IMR-90 (cell line): ENCODE measurements at regions not wholly inside any gene's neighbourhood (a gene's known extent, or its start where the extent isn't known, plus 50 kb on each side); places are given as distances from the start of the nearest gene placed in this dataset.

Experiments used
- ATAC-seq: fragments of 200-7000 bp; cut with Tn5 transposase; 2 replicates; pipeline ENCODE4 v1.9.1; 2020; ENCODE audit warnings: low read depth, mild to moderate bottlenecking, moderate library complexity
- BruUV-seq: library from RNA; stranded (reverse); fragments of 400-500 nt; replicated peaks from 2 replicates; lab custom pipeline; 2021; lab: Mats Ljungman, UMichigan
- CTCF ChIA-PET: fragments of 300-600 bp; formaldehyde crosslinking; extraction: SDS; loops from one replicate; lab custom pipeline; 2021; ENCODE audit warnings: antibody characterized with exemption; lab: Yijun Ruan, JAX
- POLR2A ChIA-PET: fragments of 300-600 bp; sonication (Branson Sonifier 250); formaldehyde crosslinking; loops from one replicate; lab custom pipeline; 2022; ENCODE audit warnings: antibody characterized with exemption; ENCODE audit not compliant: unreplicated experiment; lab: Charles Lee
- DNase-seq: peaks from one replicate; pipeline ENCODE4 v3.0.0; 2013
- H2AFZ ChIP-seq: replicated peaks from 2 replicates; pipeline ENCODE3; 2013; ENCODE audit warnings: low read length, mild to moderate bottlenecking; ENCODE audit not compliant: poor library complexity
- H2AK5ac ChIP-seq: 2 replicates; pipeline ENCODE4 v1.6.1; 2013; ENCODE audit warnings: low read depth, low read length, inconsistent platforms
- H2AK9ac ChIP-seq: replicated peaks from 2 replicates; pipeline ENCODE3; 2013; ENCODE audit warnings: mild to moderate bottlenecking, low read depth, low read length, moderate library complexity; ENCODE audit not compliant: poor library complexity
- H2BK120ac ChIP-seq: 2 replicates; pipeline ENCODE4 v1.6.1; 2013; ENCODE audit warnings: low read depth, low read length, inconsistent platforms
- H2BK15ac ChIP-seq: 3 replicates; pipeline ENCODE4 v1.6.1; 2013; ENCODE audit warnings: low read depth, low read length, inconsistent platforms
- H2BK20ac ChIP-seq: 2 replicates; pipeline ENCODE4 v1.6.1; 2013; ENCODE audit warnings: low read depth, mild to moderate bottlenecking, inconsistent platforms, low read length, moderate library complexity
- H2BK5ac ChIP-seq: 2 replicates; pipeline ENCODE4 v1.6.1; 2013; ENCODE audit warnings: mild to moderate bottlenecking, low read depth, low read length, inconsistent platforms; ENCODE audit not compliant: poor library complexity, severe bottlenecking
- H3K14ac ChIP-seq: replicated peaks from 2 replicates; pipeline ENCODE4 v1.6.1; 2013; ENCODE audit warnings: low read depth, low read length, inconsistent platforms
- H3K18ac ChIP-seq: 2 replicates; pipeline ENCODE4 v1.6.1; 2013; ENCODE audit warnings: low read depth, low read length, control low read depth
- H3K23ac ChIP-seq: 2 replicates; pipeline ENCODE4 v1.6.1; 2013; ENCODE audit warnings: low read depth, low read length, inconsistent platforms
- H3K27ac ChIP-seq: 2 replicates; pipeline ENCODE4 v1.5.1; 2013; ENCODE audit warnings: mild to moderate bottlenecking, control low read depth, low read length; ENCODE audit not compliant: insufficient read depth
- H3K27me3 ChIP-seq: 2 replicates; pipeline ENCODE4 v1.6.1; 2013; ENCODE audit warnings: low read length; ENCODE audit not compliant: control insufficient read depth, insufficient read depth
- H3K36me3 ChIP-seq: 2 replicates; pipeline ENCODE4 v1.6.1; 2013; ENCODE audit warnings: low read length, mixed read lengths; ENCODE audit not compliant: control insufficient read depth, insufficient read depth
- H3K4ac ChIP-seq: 2 replicates; pipeline ENCODE4 v1.6.1; 2013; ENCODE audit warnings: low read depth, low read length, inconsistent platforms
- H3K4me1 ChIP-seq: 2 replicates; pipeline ENCODE4 v1.6.1; 2013; ENCODE audit warnings: low read length, mixed read lengths; ENCODE audit not compliant: control insufficient read depth, insufficient read depth
- H3K4me2 ChIP-seq: 2 replicates; pipeline ENCODE4 v1.6.1; 2013; ENCODE audit warnings: low read depth, mild to moderate bottlenecking, control low read depth, low read length, moderate library complexity
- H3K4me3 ChIP-seq: 2 replicates; pipeline ENCODE4 v1.5.1; 2013; ENCODE audit warnings: low read depth, mild to moderate bottlenecking, control low read depth, low read length, moderate library complexity; ENCODE audit not compliant: insufficient read depth
- H3K56ac ChIP-seq: 2 replicates; pipeline ENCODE4 v1.6.1; 2013; ENCODE audit warnings: low read length, inconsistent platforms; ENCODE audit not compliant: insufficient read depth; ENCODE audit errors: extremely low read depth
- H3K79me1 ChIP-seq, 2 experiments: 2 replicates each; pipeline ENCODE4 v1.6.1; 2013; ENCODE audit warnings: low read length in 2 of 2, inconsistent platforms in 1 of 2, low read depth in 1 of 2
- H3K9ac ChIP-seq: 2 replicates; pipeline ENCODE4 v1.6.1; 2013; ENCODE audit warnings: low read depth, low read length, control low read depth
- H3K9me1 ChIP-seq: 2 replicates; pipeline ENCODE4 v1.6.1; 2013; ENCODE audit warnings: low read length, inconsistent platforms; ENCODE audit not compliant: insufficient read depth
- H3K9me3 ChIP-seq: 2 replicates; pipeline ENCODE4 v1.6.1; 2013; ENCODE audit warnings: low read length; ENCODE audit not compliant: control insufficient read depth, insufficient read depth
- H4K20me1 ChIP-seq: 2 replicates; pipeline ENCODE4 v1.6.1; 2013; ENCODE audit warnings: low read length, inconsistent platforms; ENCODE audit not compliant: insufficient read depth
- H4K5ac ChIP-seq: 2 replicates; pipeline ENCODE4 v1.6.1; 2013; ENCODE audit warnings: mild to moderate bottlenecking, low read depth, low read length, control low read depth
- H4K8ac ChIP-seq, 2 experiments: 2 replicates each; pipeline ENCODE4 v1.6.1; 2013; ENCODE audit warnings: low read depth in 2 of 2, low read length in 2 of 2, control low read depth in 1 of 2, inconsistent platforms in 1 of 2
- H4K91ac ChIP-seq: 2 replicates; pipeline ENCODE4 v1.6.1; 2013; ENCODE audit warnings: low read depth, low read length, inconsistent platforms; ENCODE audit not compliant: insufficient read depth
- BHLHE40 ChIP-seq: fragments of 150-350 bp; IDR thresholded peaks from 2 replicates; pipeline ENCODE4 v1.6.1; 2016; ENCODE audit warnings: mild to moderate bottlenecking, low read depth, low read length
- CHD1 ChIP-seq: IDR thresholded peaks from 2 replicates; pipeline ENCODE4 v1.6.1; 2012; ENCODE audit warnings: low read depth, low read length, improper control_type of control experiment
- MAFK ChIP-seq: IDR thresholded peaks from 2 replicates; pipeline ENCODE4 v1.6.1; 2012; ENCODE audit warnings: low read depth, low read length, improper control_type of control experiment
- MAZ ChIP-seq: IDR thresholded peaks from 2 replicates; pipeline ENCODE4 v1.6.1; 2012; ENCODE audit warnings: low read depth, mild to moderate bottlenecking, low read length, improper control_type of control experiment, moderate library complexity, borderline replicate concordance
- RAD21 ChIP-seq: IDR thresholded peaks from 2 replicates; pipeline ENCODE4 v1.6.1; 2012; ENCODE audit warnings: low read length, improper control_type of control experiment
- RCOR1 ChIP-seq: IDR thresholded peaks from 2 replicates; pipeline ENCODE4 v1.6.1; 2012; ENCODE audit warnings: mild to moderate bottlenecking, low read length, improper control_type of control experiment; ENCODE audit not compliant: insufficient replicate concordance
- RFX5 ChIP-seq: IDR thresholded peaks from 2 replicates; pipeline ENCODE4 v1.8.0; 2012; ENCODE audit warnings: low read depth, mild to moderate bottlenecking, low read length, moderate library complexity
- SMC3 ChIP-seq: fragments of 150-350 bp; IDR thresholded peaks from 2 replicates; pipeline ENCODE4 v1.6.1; 2016; ENCODE audit warnings: low read depth, mild to moderate bottlenecking, antibody characterized with exemption, low read length, moderate library complexity
- WGBS, 2 experiments: methylation state at CpG; one replicate each; pipeline versions ENCODE4 v1.1.5 to v1.1.7; 2013; ENCODE audit warnings: missing lambda C conversion rate in 2 of 2; ENCODE audit not compliant: insufficient read length in 1 of 2; ENCODE audit errors: extremely low coverage in 2 of 2; 5-methylcytosine and 5-hydroxymethylcytosine counted together
- dilution Hi-C: fragments of 300-500 bp; cut with HindIII; formaldehyde crosslinking; loops from one replicate; pipeline ENCODE4 v1.14.3; 2018; ENCODE audit warnings: low sequenced_read_pairs; ENCODE audit not compliant: unreplicated experiment
- in situ Hi-C: fragments of 300-500 bp; cut with MboI; formaldehyde crosslinking; loops from 3 replicates; pipeline ENCODE4 v1.14.3; 2019; ENCODE audit warnings: low sequenced_read_pairs, inconsistent platforms, mixed read lengths
- intact Hi-C: fragments of 100-400 bp; cut with micrococcal nuclease; formaldehyde crosslinking; loops from 2 replicates; pipeline ENCODE4 v1.10.0; 2022
- TF ChIP-seq, protein P1 (sequence below): fragments of 150-350 bp; IDR thresholded peaks from 2 replicates; pipeline ENCODE4 v1.6.1; 2016; ENCODE audit warnings: low read depth, mild to moderate bottlenecking, low read length, moderate library complexity, borderline replicate concordance
- TF ChIP-seq, protein P2 (sequence below): conservative IDR thresholded peaks from 2 replicates; pipeline ENCODE4 v1.5.1; 2012; ENCODE audit warnings: mild to moderate bottlenecking, low read depth, low read length, improper control_type of control experiment

DNA sequence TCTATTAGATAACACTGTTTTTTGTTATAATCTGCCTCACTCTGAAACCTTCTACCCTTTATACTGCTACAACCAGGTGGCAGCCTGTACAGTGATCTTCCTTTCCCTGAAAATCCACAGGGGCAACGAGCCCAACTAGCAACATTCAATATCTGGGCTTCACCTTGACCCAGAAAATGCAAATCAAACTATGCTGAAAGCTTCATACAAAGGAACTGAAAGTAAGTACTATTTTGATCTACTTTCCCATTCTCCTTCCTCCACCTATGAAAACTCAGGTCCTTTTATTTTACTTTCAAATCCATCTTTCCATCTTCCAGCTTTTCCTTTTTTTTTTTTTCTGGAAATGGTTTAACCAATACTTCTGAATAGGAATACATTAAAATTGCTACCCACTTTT, 175.8 kb upstream of the CCDC150 start:
- Histone ChIP-seq H4K5ac (no peak overlapping the region), H3K27ac (no peak overlapping the region), H2AK9ac (no peak overlapping the region), H2BK20ac (no peak overlapping the region), H3K9me3 (no peaks in the 10 kb centered on the region), H3K9me1 (no peaks in the 10 kb centered on the region), H2BK15ac (no peak overlapping the region), H3K4me1 (no peaks in the 10 kb centered on the region), H3K27me3 (peaks cover 6% of the 10 kb centered on the region), H3K79me1 (no peaks in the 10 kb centered on the region), H3K14ac (no peak overlapping the region), H3K4me2 (no peak overlapping the region), H3K18ac (no peak overlapping the region), H2AK5ac (no peak overlapping the region), H3K4me3 (no peak overlapping the region), H2BK5ac (no peak overlapping the region), H3K56ac (no peak overlapping the region), H3K23ac (no peak overlapping the region), H4K91ac (no peak overlapping the region), H3K36me3 (no peaks in the 10 kb centered on the region), H2AFZ (no peak overlapping the region), H3K4ac (no peak overlapping the region), H2BK120ac (no peak overlapping the region), H4K8ac (no peak overlapping the region), H4K20me1 (no peaks in the 10 kb centered on the region), H3K9ac (no peak overlapping the region)
- DNase-seq (no peak), ATAC-seq (no peak)
- no CpG with 5 or more reads among the region's 1 CpG for WGBS, 2 experiments
- dilution Hi-C loops (no loop called here), intact Hi-C loops (loop anchor here (10.0 kb wide), 1 partner anchor 301 kb away; no protein-coding TSS in a partner anchor), in situ Hi-C loops (no loop called here)
- CTCF ChIA-PET: no interaction called here
- POLR2A ChIA-PET: no interaction called here
- TF ChIP-seq MAZ (no peak), SMC3 (no peak), CHD1 (no peak), RCOR1 (no peak), RFX5 (no peak), MAFK (no peak), RAD21 (no peak), BHLHE40 (no peak)
- TF ChIP-seq, protein P1, sequence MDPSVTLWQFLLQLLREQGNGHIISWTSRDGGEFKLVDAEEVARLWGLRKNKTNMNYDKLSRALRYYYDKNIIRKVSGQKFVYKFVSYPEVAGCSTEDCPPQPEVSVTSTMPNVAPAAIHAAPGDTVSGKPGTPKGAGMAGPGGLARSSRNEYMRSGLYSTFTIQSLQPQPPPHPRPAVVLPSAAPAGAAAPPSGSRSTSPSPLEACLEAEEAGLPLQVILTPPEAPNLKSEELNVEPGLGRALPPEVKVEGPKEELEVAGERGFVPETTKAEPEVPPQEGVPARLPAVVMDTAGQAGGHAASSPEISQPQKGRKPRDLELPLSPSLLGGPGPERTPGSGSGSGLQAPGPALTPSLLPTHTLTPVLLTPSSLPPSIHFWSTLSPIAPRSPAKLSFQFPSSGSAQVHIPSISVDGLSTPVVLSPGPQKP: no peak
- TF ChIP-seq, protein P2, sequence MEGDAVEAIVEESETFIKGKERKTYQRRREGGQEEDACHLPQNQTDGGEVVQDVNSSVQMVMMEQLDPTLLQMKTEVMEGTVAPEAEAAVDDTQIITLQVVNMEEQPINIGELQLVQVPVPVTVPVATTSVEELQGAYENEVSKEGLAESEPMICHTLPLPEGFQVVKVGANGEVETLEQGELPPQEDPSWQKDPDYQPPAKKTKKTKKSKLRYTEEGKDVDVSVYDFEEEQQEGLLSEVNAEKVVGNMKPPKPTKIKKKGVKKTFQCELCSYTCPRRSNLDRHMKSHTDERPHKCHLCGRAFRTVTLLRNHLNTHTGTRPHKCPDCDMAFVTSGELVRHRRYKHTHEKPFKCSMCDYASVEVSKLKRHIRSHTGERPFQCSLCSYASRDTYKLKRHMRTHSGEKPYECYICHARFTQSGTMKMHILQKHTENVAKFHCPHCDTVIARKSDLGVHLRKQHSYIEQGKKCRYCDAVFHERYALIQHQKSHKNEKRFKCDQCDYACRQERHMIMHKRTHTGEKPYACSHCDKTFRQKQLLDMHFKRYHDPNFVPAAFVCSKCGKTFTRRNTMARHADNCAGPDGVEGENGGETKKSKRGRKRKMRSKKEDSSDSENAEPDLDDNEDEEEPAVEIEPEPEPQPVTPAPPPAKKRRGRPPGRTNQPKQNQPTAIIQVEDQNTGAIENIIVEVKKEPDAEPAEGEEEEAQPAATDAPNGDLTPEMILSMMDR: no peak
- no TSS peak for BruUV-seq
